Nephron (organoid): ENCODE measurements at regions not wholly inside any gene's neighbourhood (a gene's known extent, or its start where the extent isn't known, plus 50 kb on each side); places are given as distances from the start of the nearest gene placed in this dataset.

Experiments
- H3K27ac Mint-ChIP-seq, 3 experiments: 2 replicates each; pipeline ENCODE4 v1.8.0; 2020; ENCODE audit warnings: mixed read lengths in 3 of 3, mild to moderate bottlenecking in 2 of 3, moderate library complexity in 1 of 3
- H3K27me3 Mint-ChIP-seq: 2 replicates; pipeline ENCODE4 v1.8.0; 2021; ENCODE audit warnings: low read depth, mild to moderate bottlenecking, moderate library complexity, mixed read lengths
- H3K36me3 Mint-ChIP-seq: 2 replicates; pipeline ENCODE4 v1.8.0; 2020; ENCODE audit warnings: low read depth, mixed read lengths
- H3K4me1 Mint-ChIP-seq: 2 replicates; pipeline ENCODE4 v1.8.0; 2020; ENCODE audit warnings: mixed read lengths
- H3K4me3 Mint-ChIP-seq, 3 experiments: 2 replicates each; pipeline ENCODE4 v1.8.0; 2020; ENCODE audit warnings: mild to moderate bottlenecking in 3 of 3, mixed read lengths in 3 of 3, moderate library complexity in 2 of 3
- H3K9me3 Mint-ChIP-seq: 2 replicates; pipeline ENCODE4 v1.8.0; 2020; ENCODE audit warnings: mixed read lengths
- TF ChIP-seq, protein P1 (sequence below), 3 experiments: fragments of 200-600 bp; sonication (generic); IDR thresholded peaks; one replicate each; pipeline ENCODE4 v1.5.0; 2021; ENCODE audit warnings: antibody characterized with exemption in 3 of 3; ENCODE audit not compliant: unreplicated experiment in 3 of 3

DNA sequence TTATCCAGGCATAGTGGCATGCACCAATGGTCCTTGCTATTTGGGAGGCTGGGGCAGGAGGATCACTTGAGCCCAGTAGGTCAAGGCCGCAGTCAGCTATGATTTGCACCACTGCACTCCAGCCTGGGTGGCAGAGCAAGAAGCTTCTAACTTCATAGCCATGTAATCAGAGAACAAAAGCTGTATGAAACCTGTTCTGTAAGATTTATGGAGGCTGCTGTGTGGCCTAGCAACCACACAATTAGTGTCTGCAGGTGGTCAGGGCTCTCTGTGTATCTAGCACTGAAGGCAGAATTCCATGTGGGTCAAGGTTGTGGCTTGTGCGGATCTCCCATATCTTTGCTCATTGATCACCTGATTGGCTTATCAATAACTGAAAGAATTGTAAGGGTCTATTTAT lies 221.5 kb upstream of the FOXK1 start:
- H3K4me1 Mint-ChIP-seq: peaks cover 14% of the 10 kb centered on the region
- H3K27me3 Mint-ChIP-seq: peaks cover 14% of the 10 kb centered on the region
- H3K4me3 Mint-ChIP-seq: no peak overlapping the region
- H3K36me3 Mint-ChIP-seq: no peaks in the 10 kb centered on the region
- TF ChIP-seq, protein P1, sequence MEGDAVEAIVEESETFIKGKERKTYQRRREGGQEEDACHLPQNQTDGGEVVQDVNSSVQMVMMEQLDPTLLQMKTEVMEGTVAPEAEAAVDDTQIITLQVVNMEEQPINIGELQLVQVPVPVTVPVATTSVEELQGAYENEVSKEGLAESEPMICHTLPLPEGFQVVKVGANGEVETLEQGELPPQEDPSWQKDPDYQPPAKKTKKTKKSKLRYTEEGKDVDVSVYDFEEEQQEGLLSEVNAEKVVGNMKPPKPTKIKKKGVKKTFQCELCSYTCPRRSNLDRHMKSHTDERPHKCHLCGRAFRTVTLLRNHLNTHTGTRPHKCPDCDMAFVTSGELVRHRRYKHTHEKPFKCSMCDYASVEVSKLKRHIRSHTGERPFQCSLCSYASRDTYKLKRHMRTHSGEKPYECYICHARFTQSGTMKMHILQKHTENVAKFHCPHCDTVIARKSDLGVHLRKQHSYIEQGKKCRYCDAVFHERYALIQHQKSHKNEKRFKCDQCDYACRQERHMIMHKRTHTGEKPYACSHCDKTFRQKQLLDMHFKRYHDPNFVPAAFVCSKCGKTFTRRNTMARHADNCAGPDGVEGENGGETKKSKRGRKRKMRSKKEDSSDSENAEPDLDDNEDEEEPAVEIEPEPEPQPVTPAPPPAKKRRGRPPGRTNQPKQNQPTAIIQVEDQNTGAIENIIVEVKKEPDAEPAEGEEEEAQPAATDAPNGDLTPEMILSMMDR (IDR thresholded peaks at IDR 0.05; ENCODE audit: unreplicated experiment in 3 of 3): no peak
- no peak overlapping the region for H3K27ac Mint-ChIP-seq
- H3K9me3 Mint-ChIP-seq: peaks cover 7% of the 10 kb centered on the region

DNA sequence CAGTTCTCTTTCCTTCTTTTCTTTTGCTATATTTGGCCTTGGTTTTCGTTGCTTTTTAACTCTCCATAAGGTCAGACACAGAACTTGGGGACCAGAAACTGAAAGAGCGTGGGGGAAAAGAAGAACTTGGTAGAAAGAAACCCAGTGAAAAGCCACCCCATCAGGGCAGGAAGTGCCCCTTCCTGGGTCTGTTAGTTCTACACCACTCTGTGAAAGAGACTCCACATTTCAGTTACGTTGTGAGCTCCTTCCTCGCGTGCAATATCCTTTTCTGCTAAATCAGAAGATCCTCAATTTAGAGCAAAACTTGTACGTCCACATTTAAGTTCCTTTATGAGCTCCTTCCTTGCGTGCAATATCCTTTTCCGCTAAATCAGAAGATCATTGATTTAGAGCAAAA lies 220.6 kb upstream of the FOXK1 start:
- Mint-ChIP-seq H3K4me1 (peaks cover 8% of the 10 kb centered on the region), H3K4me3 (no peak overlapping the region), H3K9me3 (peaks cover 7% of the 10 kb centered on the region), H3K36me3 (no peaks in the 10 kb centered on the region), H3K27ac (no peak overlapping the region), H3K27me3 (peaks cover 18% of the 10 kb centered on the region)
- TF ChIP-seq, protein P1 (IDR thresholded peaks at IDR 0.05; ENCODE audit: unreplicated experiment in 3 of 3): no peak

DNA sequence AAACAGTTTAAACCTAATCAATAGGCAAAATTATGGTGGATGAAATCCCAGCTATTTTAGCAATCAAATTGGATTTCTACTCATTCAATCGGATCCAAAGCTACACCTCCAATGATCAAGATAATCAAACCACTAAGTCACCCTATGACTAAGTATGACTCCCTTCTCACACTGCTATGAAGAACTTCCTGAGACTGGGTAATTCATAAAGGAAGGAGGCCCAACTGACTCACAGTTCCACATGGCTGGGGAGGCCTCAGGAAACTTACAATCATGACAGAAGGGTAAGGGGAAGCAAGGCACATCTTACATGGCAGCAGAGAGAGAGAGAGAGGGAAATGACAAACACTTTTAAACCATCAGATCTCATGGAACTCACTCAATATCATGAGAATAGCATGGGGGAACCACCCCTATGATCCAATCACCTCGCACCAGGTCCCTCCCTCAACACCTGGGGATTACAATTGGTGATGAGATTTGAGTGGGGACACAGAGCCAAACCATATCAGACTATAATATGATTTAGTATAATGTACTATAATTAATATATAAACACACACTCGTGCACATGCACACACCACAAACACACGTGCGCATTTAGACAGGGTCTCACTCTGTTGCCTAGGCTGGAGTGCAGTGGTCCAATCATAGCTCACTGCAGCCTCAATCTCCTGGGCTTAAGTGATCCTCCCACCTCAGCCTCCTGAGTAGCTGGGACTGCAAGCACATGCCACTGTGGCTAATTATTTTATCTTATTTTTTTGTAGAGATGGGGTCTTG lies 213.6 kb upstream of the FOXK1 start:
- no peak overlapping the region for H3K27ac Mint-ChIP-seq
- peaks cover 11% of the 10 kb centered on the region for H3K9me3 Mint-ChIP-seq
- no peak overlapping the region for H3K4me3 Mint-ChIP-seq
- TF ChIP-seq, protein P1 (IDR thresholded peaks at IDR 0.05; ENCODE audit: unreplicated experiment in 3 of 3): no peak
- H3K36me3 Mint-ChIP-seq: no peaks in the 10 kb centered on the region
- H3K27me3 Mint-ChIP-seq: peaks cover 26% of the 10 kb centered on the region
- no peaks in the 10 kb centered on the region for H3K4me1 Mint-ChIP-seq

DNA sequence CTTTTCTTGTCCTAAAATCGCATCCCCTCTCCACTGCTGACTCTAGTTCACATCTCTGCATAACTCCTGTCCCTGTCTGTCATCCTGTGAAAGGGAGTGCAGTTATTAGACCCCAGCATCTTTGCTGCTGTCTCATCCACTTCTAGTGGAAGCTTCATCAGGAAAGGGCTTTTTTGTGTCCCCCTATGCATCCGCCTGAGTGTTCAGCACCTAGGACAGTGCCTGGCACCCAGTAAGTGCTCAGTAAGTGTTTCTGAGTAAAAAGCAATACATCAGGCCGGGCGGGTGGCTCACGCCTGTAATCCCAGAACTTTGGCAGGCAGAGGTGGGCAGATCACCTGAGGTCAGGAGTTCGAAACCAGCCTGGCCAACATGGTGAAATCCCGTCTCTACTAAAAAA lies 211.8 kb upstream of the FOXK1 start:
- Mint-ChIP-seq H3K27ac (no peak overlapping the region), H3K4me3 (no peak overlapping the region), H3K4me1 (no peaks in the 10 kb centered on the region), H3K9me3 (peaks cover 6% of the 10 kb centered on the region), H3K36me3 (no peaks in the 10 kb centered on the region), H3K27me3 (peaks cover 26% of the 10 kb centered on the region)
- TF ChIP-seq, protein P1 (IDR thresholded peaks at IDR 0.05; ENCODE audit: unreplicated experiment in 3 of 3): no peak

DNA sequence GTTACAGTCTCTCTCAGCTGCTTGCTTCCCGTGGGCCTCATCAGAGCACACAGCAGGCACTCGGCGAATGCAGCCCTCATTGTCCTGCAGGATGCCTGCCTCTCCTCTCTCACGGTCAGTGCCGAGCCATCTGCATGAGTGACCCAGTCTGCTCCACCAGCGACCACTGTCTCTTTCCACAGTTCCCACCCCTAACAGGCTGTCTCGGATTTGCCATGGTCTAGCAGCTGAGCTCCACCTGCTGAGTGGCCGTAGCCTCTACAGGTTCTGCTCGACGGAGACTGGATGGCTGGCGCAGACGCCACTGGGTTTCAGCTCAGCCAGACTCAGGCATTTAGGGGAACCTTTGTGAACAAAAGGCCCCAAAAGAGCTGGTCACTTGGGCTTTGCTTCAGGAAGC lies 209.4 kb upstream of the FOXK1 start:
- Mint-ChIP-seq H3K4me1 (no peaks in the 10 kb centered on the region), H3K36me3 (no peaks in the 10 kb centered on the region), H3K27me3 (peaks cover 18% of the 10 kb centered on the region), H3K9me3 (peaks cover 13% of the 10 kb centered on the region), H3K27ac (no peak overlapping the region), H3K4me3 (no peak overlapping the region)
- TF ChIP-seq, protein P1 (IDR thresholded peaks at IDR 0.05; ENCODE audit: unreplicated experiment in 3 of 3): no peak
